ENCODE measurements at regions not wholly inside any gene's neighbourhood (a gene's known extent, or its start where the extent isn't known, plus 50 kb on each side); places are given as distances from the start of the nearest gene placed in this dataset.

DNA sequence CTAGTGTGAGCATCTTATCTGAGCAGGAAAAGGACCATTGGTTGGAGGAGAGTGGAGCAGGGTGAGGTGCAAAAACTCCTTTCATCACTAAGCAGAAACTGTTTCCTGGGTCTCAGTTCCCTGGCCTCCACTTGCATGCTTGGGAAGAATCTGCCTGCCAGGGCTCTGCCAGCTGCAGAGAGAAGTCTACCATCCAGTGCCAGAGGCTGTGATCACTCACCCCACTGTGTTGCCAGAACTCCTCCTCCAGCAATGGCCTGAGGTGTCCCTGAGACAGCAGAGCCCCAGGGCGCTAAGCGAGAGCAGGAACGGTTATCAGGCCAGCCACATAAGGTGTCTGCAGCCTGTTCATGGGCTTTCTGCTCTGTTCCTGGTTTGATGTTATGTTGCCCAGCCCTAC, 991.4 kb downstream of the CCSER2 start:
- CTCF ChIA-PET = interaction anchor here (0.6 kb wide), 1 partner anchor 233 kb away, joined by 3 read pairs; no protein-coding TSS in a partner anchor
- DNase-seq (ENCODE audit: extremely low spot score) = no peak
- TF ChIP-seq FOXM1 (IDR thresholded peaks at IDR 0.05; ENCODE audit: borderline replicate concordance) = no peak
- TF ChIP-seq, protein P1, sequence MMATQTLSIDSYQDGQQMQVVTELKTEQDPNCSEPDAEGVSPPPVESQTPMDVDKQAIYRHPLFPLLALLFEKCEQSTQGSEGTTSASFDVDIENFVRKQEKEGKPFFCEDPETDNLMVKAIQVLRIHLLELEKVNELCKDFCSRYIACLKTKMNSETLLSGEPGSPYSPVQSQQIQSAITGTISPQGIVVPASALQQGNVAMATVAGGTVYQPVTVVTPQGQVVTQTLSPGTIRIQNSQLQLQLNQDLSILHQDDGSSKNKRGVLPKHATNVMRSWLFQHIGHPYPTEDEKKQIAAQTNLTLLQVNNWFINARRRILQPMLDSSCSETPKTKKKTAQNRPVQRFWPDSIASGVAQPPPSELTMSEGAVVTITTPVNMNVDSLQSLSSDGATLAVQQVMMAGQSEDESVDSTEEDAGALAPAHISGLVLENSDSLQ (IDR thresholded peaks at IDR 0.05) = no peak
- TF ChIP-seq L3MBTL2 (conservative IDR thresholded peaks at IDR 0.05) = no peak
- TF ChIP-seq BHLHE40 (IDR thresholded peaks at IDR 0.05; ENCODE audit: borderline replicate concordance) = no peak
- no peak for TF ChIP-seq HDGF (IDR thresholded peaks at IDR 0.05; ENCODE audit: borderline replicate concordance)
- POLR2A ChIA-PET = no interaction called here

DNA sequence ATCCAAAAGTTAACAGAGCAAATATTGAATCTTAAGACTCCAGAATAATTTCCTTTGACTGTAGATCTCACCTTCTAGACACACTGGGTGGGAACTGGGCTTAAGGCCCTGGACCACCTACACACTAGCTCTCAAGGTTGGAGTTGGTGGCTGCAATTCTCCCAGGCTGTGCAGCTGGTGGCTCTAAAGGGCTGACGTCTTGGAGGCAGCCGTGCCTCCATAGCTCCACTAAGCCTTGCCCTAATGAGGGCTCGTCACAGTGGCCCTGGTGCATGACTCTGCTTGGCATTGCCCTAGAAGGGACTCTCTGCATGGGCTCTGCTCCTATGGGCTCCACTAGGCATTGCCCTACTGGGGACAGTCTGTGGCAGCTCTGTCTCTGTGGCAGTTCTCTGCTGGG, 1005.2 kb downstream of the CCSER2 start:
- TF ChIP-seq TARDBP (IDR thresholded peaks at IDR 0.05) = no peak
- no peak for TF ChIP-seq ARNT (IDR thresholded peaks at IDR 0.05)
- TF ChIP-seq ELF4 (IDR thresholded peaks at IDR 0.05) = no peak
- no peak for TF ChIP-seq SP1 (IDR thresholded peaks at IDR 0.05)
- TF ChIP-seq CTBP1 (IDR thresholded peaks at IDR 0.05; ENCODE audit: borderline replicate concordance) = no peak
- TF ChIP-seq FOXA1 (IDR thresholded peaks at IDR 0.05) = no peak
- TF ChIP-seq SUZ12 (IDR thresholded peaks at IDR 0.05) = no peak
- TF ChIP-seq, protein P1 (IDR thresholded peaks at IDR 0.05) = no peak
- no peak for TF ChIP-seq ZNF384 (IDR thresholded peaks at IDR 0.05)
- no peak for TF ChIP-seq HDGF (IDR thresholded peaks at IDR 0.05; ENCODE audit: borderline replicate concordance)
- no peak for TF ChIP-seq FOXM1 (IDR thresholded peaks at IDR 0.05; ENCODE audit: borderline replicate concordance)
- no peak for TF ChIP-seq BHLHE40 (IDR thresholded peaks at IDR 0.05; ENCODE audit: borderline replicate concordance)
- no peak for TF ChIP-seq FOXK2 (IDR thresholded peaks at IDR 0.05)
- POLR2A ChIA-PET = no interaction called here
- no peak for DNase-seq (ENCODE audit: extremely low spot score)
- CTCF ChIA-PET = no interaction called here

- no peak for DNase-seq (ENCODE audit: extremely low spot score)
- CTCF ChIA-PET = no interaction called here
- POLR2A ChIA-PET = no interaction called here
- TF ChIP-seq SUZ12 (IDR thresholded peaks at IDR 0.05) (no peak), ZNF384 (IDR thresholded peaks at IDR 0.05) (no peak), HDGF (IDR thresholded peaks at IDR 0.05; ENCODE audit: borderline replicate concordance) (no peak), FOXA1 (IDR thresholded peaks at IDR 0.05) (no peak), SP1 (IDR thresholded peaks at IDR 0.05) (no peak), FOXK2 (IDR thresholded peaks at IDR 0.05) (no peak), FOXM1 (IDR thresholded peaks at IDR 0.05; ENCODE audit: borderline replicate concordance) (no peak), ELF4 (IDR thresholded peaks at IDR 0.05) (no peak), ARNT (IDR thresholded peaks at IDR 0.05) (no peak), LEF1 (IDR thresholded peaks at IDR 0.05; ENCODE audit: borderline replicate concordance) (no peak), BHLHE40 (IDR thresholded peaks at IDR 0.05; ENCODE audit: borderline replicate concordance) (no peak), NFRKB (IDR thresholded peaks at IDR 0.05) (no peak), L3MBTL2 (conservative IDR thresholded peaks at IDR 0.05) (no peak), TARDBP (IDR thresholded peaks at IDR 0.05) (no peak), CTBP1 (IDR thresholded peaks at IDR 0.05; ENCODE audit: borderline replicate concordance) (no peak)
- TF ChIP-seq, protein P1 (IDR thresholded peaks at IDR 0.05) = no peak
These were observed 1004.2 kb downstream of the GRID1 start for GRCh38 chr10:85362401-85362800.

DNA sequence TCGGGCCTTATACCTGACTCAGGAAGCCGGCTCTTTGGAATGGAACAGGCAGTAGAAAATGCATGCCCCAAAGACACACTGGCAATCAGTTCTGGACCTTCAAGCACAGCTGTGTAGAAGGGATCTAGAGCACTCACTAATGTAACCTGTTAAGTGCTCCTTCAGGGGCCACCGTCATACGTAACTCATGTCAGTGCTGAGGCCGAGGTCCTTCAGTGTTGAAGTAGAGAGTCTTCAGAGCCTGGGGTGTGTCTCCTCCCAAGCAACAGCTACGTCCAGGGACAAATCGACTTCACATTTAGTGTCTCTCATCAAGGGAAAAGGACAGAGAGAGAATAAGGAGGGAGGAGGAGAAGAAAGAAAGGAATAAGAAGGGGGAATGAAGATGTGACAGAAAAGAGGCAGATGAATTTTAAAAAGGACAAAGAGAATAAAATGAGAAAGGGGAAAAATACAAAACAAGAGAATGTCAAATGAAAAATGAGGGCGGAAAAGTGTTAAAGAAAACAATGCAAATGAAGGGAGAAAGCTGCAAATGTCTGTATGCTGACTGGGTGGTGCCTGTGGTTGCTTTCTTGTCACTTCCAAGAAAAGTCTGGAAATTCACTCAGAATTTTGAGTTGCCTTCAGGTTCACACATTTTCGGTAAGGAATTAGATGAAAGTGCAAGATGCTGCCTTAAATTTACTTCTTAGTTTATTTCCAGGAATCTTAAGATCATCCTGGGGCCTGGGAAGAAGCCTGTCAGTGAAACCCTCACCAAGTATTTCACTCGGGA, 989.4 kb downstream of the GRID1 start:
- CTCF ChIA-PET = no interaction called here
- no peak for DNase-seq (ENCODE audit: extremely low spot score)
- POLR2A ChIA-PET = no interaction called here
- TF ChIP-seq FOXA1 (IDR thresholded peaks at IDR 0.05) = no peak
- no peak for TF ChIP-seq NFRKB (IDR thresholded peaks at IDR 0.05)
- TF ChIP-seq HDGF (IDR thresholded peaks at IDR 0.05; ENCODE audit: borderline replicate concordance) = no peak
- TF ChIP-seq ELF4 (IDR thresholded peaks at IDR 0.05) = no peak
- no peak for TF ChIP-seq TARDBP (IDR thresholded peaks at IDR 0.05)
- no peak for TF ChIP-seq LEF1 (IDR thresholded peaks at IDR 0.05; ENCODE audit: borderline replicate concordance)
- no peak for TF ChIP-seq FOXM1 (IDR thresholded peaks at IDR 0.05; ENCODE audit: borderline replicate concordance)
- TF ChIP-seq ZNF384 (IDR thresholded peaks at IDR 0.05) = no peak
- no peak for TF ChIP-seq ARNT (IDR thresholded peaks at IDR 0.05)
- TF ChIP-seq, protein P1 (IDR thresholded peaks at IDR 0.05) = no peak
- TF ChIP-seq SP1 (IDR thresholded peaks at IDR 0.05) = no peak
- TF ChIP-seq FOXK2 (IDR thresholded peaks at IDR 0.05) = no peak
- TF ChIP-seq BHLHE40 (IDR thresholded peaks at IDR 0.05; ENCODE audit: borderline replicate concordance) = no peak
- no peak for TF ChIP-seq L3MBTL2 (conservative IDR thresholded peaks at IDR 0.05)
- TF ChIP-seq SUZ12 (IDR thresholded peaks at IDR 0.05) = no peak

DNA sequence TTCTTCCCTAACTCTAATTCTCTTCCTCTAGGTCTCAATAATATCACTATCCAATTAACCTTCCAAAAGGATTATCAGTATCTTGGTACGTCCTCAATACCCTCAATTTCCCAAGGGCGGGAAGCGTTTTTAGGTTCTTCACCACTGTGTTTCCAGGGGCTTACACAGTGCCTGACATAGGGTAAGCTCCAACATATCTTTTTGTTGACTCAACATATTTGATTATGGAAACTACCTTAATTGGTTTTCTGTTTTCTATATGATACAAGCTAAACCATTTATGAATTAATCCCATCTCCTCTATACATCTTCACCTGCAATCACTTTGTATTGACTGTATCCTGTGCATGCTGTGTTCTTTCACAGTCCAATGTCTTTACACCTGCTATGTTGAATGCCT, 987.3 kb downstream of the GRID1 start:
- TF ChIP-seq ELF4 (IDR thresholded peaks at IDR 0.05) (no peak), ZNF384 (IDR thresholded peaks at IDR 0.05) (no peak), SUZ12 (IDR thresholded peaks at IDR 0.05) (no peak), TARDBP (IDR thresholded peaks at IDR 0.05) (no peak), CTBP1 (IDR thresholded peaks at IDR 0.05; ENCODE audit: borderline replicate concordance) (no peak), HDGF (IDR thresholded peaks at IDR 0.05; ENCODE audit: borderline replicate concordance) (no peak), FOXA1 (IDR thresholded peaks at IDR 0.05) (no peak), FOXM1 (IDR thresholded peaks at IDR 0.05; ENCODE audit: borderline replicate concordance) (no peak), ARNT (IDR thresholded peaks at IDR 0.05) (no peak), BHLHE40 (IDR thresholded peaks at IDR 0.05; ENCODE audit: borderline replicate concordance) (no peak), SP1 (IDR thresholded peaks at IDR 0.05) (no peak), NFRKB (IDR thresholded peaks at IDR 0.05) (no peak), FOXK2 (IDR thresholded peaks at IDR 0.05) (no peak), LEF1 (IDR thresholded peaks at IDR 0.05; ENCODE audit: borderline replicate concordance) (no peak), L3MBTL2 (conservative IDR thresholded peaks at IDR 0.05) (no peak)
- TF ChIP-seq, protein P1 (IDR thresholded peaks at IDR 0.05) = no peak
- no peak for DNase-seq (ENCODE audit: extremely low spot score)
- ChIA-PET POLR2A (no interaction called here), CTCF (no interaction called here)

All from HEK293T (cell line).